Stimulated activated memory B cell treated with anti-CD40 and anti-IgM and Interleukin-4, amounts not matched to agents 10 μg/mL and 1 μg/mL and 100 μg/mL, for 72 hours (primary cell): ENCODE measurements at regions not wholly inside any gene's neighbourhood (a gene's known extent, or its start where the extent isn't known, plus 50 kb on each side); places are given as distances from the start of the nearest gene placed in this dataset.

Experiments used
- ATAC-seq: fragments of 150-1000 bp; cut with Tn5 transposase; 2 replicates; pipeline ENCODE4 v1.10.0; 2021
- H3K27ac Mint-ChIP-seq: one replicate; pipeline ENCODE4 v1.8.0; 2022; ENCODE audit warnings: mild to moderate bottlenecking, mixed read lengths
- H3K27me3 Mint-ChIP-seq: one replicate; pipeline ENCODE4 v1.8.0; 2022; ENCODE audit warnings: mixed read lengths
- H3K36me3 Mint-ChIP-seq: one replicate; pipeline ENCODE4 v1.8.0; 2022; ENCODE audit warnings: mixed read lengths
- H3K4me1 Mint-ChIP-seq: one replicate; pipeline ENCODE4 v1.8.0; 2022; ENCODE audit warnings: mixed read lengths
- H3K4me3 Mint-ChIP-seq: one replicate; pipeline ENCODE4 v1.8.0; 2022; ENCODE audit warnings: mild to moderate bottlenecking, moderate library complexity, mixed read lengths
- H3K9me3 Mint-ChIP-seq: one replicate; pipeline ENCODE4 v1.8.0; 2022; ENCODE audit warnings: mixed read lengths

GRCh38 chr14:22699801-22700564 lies 55.8 kb upstream of the OR6J1 start:
- peaks cover 24% of the 10 kb centered on the region for H3K27me3 Mint-ChIP-seq
- no peaks in the 10 kb centered on the region for H3K4me1 Mint-ChIP-seq
- H3K36me3 Mint-ChIP-seq: no peaks in the 10 kb centered on the region
- no peak overlapping the region for H3K4me3 Mint-ChIP-seq
- no peak overlapping the region for H3K27ac Mint-ChIP-seq
- ATAC-seq: no peak
- H3K9me3 Mint-ChIP-seq: no peaks in the 10 kb centered on the region

- Mint-ChIP-seq H3K4me3 (peak overlapping the region; percentile 86), H3K27me3 (peaks cover 46% of the 10 kb centered on the region), H3K36me3 (no peaks in the 10 kb centered on the region), H3K4me1 (peaks cover 12% of the 10 kb centered on the region), H3K9me3 (no peaks in the 10 kb centered on the region), H3K27ac (peak overlapping the region; percentile 70)
- no peak for ATAC-seq
Measured at GRCh38 chr14:22713631-22713950, 52.9 kb upstream of the OXA1L start.

- Mint-ChIP-seq H3K36me3 (no peaks in the 10 kb centered on the region), H3K4me3 (no peak overlapping the region), H3K9me3 (no peaks in the 10 kb centered on the region), H3K27ac (no peak overlapping the region), H3K4me1 (peaks cover 12% of the 10 kb centered on the region), H3K27me3 (peaks cover 35% of the 10 kb centered on the region)
- peak; percentile 34 for ATAC-seq
Measured at GRCh38 chr14:22715186-22715812, 51.2 kb upstream of the OXA1L start.

GRCh38 chr14:22715890-22716289 lies 50.6 kb upstream of the OXA1L start:
- no peak for ATAC-seq
- Mint-ChIP-seq H3K4me1 (peaks cover 12% of the 10 kb centered on the region), H3K36me3 (no peaks in the 10 kb centered on the region), H3K27ac (no peak overlapping the region), H3K9me3 (no peaks in the 10 kb centered on the region), H3K27me3 (peaks cover 29% of the 10 kb centered on the region), H3K4me3 (no peak overlapping the region)
